GM18868 (cell line): ENCODE measurements at regions not wholly inside any gene's neighbourhood (a gene's known extent, or its start where the extent isn't known, plus 50 kb on each side); places are given as distances from the start of the nearest gene placed in this dataset.
A peak's percentile ranks its signal among the peaks of the same experiment; 100 is the strongest.

Experiments used
- ATAC-seq: cut with Tn5 transposase; IDR thresholded peaks from one replicate; pipeline ENCODE4 v1.9.1; 2021; ENCODE audit warnings: mild to moderate bottlenecking, moderate library complexity; ENCODE audit not compliant: unreplicated experiment

DNA sequence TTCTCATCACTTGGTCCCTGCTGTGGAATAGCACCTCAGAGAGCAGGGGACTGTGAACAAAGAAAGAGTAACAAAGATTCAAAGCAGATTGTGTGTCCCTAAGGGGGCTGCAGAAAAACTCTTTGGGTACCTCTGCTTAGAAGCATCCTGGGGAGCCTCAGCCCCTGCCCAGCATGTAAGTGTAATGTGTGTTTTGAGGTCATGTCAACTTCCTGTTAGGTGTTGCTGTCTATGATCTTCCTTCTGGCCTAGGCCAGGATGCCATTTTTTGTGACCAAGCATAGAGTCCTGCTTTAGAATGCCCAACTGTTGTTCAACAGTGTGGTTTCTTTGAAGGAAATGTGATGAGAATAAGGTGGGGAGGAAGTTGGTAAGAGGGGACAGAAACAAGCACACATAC, 77.1 kb upstream of the BCL6 start:
- ATAC-seq = no peak

DNA sequence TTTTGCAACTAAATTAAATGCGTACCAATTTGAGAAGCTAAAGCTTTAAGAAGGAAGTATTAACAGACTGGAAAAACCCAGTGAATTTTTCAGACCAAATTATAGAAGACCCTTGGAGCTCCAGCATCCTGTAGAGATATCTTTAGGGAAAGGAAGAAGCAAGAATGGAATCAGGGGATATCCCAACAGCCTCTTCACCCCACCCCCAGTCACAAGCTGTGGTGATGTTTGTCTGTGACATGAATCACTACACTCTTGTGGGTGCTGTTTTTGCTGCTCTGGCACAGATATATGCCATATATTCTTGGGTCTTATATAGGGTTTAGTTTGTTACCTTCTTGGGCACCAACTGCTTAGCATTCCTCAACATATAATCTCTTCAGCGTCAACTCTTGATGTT, 78.5 kb upstream of the BCL6 start:
- no peak for ATAC-seq

DNA sequence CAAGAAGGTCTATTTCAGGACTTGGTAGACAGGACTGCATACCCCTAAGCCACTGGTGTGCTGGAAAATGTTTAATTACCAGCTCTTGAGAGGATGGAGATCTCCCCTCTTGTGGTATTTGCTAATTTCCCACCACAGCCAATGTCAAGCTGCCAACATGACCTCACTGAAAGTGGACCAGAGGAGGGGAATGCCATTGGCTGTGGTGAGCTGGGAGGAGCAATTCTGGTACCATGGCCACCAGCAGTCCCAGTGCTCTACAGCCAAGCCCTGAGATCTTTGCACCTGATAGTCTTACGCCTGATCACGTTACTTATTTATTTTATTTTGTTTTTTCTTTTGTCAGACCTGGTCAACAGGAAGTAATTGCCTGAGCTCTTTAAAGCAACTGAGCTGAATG, 82.5 kb upstream of the BCL6 start:
- ATAC-seq = no peak

DNA sequence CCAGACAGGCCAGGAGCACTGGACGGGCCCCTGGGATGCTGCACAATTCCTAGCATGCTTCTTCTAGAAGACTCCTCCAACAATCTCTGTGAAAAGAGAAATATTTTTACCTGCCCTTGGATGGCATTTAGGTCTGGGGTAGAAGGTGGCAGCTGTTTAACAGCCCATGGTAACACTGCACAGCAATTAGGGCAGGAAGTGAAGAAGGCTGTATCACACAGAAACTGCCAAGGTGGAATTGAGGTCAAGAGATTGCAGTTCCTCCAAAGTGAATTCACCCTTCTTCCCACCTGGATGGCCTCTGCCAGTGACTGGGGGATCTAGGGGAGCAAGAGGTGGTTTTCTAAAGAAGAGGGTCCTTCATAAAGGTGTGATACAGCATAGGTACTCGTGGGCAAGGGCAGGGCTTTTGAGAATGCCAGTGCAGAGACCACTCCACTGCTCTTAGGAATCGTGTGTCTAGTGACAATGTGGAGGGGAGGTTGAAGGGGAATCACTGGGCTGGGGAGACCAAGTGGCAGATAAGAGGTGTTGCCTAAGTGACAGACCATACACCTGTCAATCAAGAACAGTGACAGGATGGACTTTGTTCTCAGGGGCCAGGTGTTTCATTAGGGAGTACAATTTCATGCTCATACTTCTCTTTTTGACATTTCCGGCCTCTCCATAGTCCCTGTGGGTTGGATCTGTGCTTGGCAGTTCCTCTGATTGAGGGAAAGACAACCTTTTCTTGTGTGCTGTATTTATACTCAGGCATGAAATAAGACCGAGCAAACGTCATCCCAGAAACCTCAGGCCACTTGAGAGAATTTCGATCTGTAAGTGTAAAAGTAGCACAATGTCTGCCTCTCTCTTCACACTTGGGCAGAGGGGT, 83.5 kb upstream of the BCL6 start:
- ATAC-seq = peak; percentile 93

DNA sequence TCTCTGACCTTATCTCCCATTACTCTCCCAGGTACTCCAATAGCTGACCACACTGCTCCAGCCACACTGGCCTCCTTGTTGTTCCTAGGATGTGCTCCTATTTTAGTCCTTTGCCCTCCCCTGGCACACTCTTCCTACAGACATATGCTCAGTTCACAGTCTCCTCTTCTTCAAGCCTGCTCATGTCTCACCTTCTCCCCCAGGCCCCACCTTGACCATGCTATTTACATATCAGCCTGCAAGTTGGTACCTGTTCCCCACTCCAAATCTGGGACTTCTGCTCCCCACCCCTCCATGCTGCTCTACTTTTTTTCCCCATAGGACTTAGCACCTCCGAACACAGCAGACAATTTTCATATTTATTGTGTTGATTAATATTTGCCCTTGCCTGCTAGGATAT, 84.9 kb upstream of the BCL6 start:
- no peak for ATAC-seq

DNA sequence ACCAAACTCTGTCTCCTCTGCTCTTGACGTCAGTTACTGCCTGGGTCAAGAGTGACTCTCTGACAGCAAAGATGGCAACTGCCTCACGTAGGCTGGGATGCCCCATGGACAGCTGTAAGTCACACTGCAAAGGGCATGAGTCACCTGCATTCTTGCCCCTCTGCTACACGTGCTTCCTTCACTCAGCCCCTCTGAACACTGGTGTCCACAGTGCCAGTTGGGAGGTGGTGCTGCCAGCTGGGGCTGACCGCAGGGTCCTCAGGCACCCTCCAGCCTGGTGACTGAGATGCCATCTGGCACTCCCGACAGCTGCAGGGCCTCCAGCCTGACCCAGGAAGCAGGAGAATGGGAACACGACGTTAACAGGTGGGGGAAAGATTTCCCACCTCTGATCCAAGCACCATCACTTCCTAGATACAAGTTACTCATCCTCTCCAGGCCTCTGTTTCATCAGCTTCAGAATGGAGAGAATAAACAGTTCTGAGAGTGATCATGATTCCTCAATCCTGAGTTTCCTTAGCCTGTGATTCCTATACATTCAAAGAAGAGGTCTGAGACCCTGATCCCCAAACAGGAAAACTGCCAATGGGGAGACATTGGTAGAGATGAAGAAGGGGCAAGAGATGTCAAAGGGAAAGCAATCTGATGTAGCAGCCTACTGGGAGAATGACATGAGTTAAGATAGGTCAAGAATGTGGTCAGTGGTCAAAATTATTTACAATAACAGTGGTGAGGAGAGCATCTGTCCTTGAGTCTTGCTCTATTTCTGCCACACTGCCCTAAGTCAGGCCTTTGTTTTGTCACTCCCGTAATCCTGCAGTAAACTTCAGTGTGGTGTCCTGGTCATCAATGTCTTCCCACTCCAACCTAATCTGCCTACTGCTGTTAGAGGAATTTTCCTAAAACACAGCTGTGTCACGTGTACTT, 86.1 kb upstream of the BCL6 start:
- ATAC-seq = no peak

DNA sequence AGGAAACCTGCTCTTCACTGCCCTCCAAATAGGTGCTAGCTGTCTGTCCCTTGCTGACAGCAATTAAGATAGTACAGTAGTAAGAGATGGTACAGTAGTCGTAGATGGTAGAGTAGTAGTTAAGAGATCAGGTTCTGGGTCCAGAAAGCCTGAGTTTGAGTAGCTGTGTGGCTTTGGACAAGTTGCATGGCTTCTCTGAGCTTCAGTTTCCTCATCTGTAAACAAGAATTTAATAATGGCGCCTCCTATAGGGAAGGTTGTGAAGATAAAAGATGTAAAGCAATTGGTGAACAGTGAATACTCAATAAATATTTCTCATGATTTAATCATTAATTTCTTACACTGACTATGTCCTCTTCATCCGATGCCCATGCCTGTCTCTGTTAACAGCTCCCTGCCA, 86.9 kb upstream of the BCL6 start:
- ATAC-seq = no peak

DNA sequence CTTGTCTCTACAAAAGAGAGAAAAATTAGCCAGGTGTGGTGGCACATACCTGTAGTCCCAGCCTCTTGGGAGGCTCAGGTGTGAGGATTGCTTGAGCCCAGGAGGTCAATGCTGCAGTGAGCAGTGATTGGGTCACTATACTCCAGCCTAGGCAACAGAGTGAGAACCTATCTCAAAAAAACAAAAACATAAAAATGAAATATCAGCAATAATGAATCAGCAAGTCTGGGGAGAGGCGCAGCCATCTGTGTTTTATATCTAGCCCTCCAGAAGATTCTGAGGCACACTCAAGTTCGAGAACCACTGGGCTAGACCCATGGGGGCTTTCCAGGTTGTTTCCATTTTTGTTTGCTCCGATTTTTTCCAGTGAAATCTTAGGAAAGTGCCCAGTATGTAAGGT, 88.1 kb upstream of the BCL6 start:
- no peak for ATAC-seq

DNA sequence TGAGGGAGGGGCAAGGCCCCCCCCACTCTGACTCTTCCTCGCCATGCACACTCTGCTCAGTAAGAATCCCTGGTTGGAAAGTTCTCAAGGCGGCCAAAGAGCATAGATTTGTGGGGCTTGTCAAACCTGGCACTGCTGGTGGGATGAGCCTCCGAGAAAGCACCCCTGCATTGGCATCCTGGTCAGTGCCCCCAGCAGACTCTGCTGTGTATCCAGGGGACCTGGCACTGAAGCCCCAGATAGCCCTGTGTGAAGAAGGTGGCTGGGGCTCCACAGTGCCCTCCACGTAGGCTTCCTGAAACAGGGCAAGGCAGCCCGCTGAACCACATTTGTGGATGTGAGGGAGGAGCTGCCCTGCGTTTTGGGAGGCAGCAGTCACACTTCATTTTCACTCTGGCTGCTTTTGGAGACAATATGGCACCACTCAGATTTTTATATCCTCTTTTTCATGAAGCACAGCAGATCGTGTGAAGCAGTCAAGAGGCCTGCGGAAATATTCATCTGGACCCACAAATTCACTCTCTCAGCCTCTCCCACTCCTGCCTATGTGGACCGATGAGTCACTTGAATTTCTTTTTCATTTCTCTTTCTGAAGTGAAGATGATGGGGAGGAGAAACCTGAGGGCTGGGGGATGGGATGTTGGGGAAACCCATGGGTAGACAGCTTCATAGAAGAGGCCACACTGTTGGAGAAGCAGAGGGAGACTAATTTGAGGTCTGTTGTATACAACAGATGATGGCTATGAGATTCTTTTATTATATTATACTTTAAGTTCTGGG, 88.7 kb upstream of the BCL6 start:
- no peak for ATAC-seq

DNA sequence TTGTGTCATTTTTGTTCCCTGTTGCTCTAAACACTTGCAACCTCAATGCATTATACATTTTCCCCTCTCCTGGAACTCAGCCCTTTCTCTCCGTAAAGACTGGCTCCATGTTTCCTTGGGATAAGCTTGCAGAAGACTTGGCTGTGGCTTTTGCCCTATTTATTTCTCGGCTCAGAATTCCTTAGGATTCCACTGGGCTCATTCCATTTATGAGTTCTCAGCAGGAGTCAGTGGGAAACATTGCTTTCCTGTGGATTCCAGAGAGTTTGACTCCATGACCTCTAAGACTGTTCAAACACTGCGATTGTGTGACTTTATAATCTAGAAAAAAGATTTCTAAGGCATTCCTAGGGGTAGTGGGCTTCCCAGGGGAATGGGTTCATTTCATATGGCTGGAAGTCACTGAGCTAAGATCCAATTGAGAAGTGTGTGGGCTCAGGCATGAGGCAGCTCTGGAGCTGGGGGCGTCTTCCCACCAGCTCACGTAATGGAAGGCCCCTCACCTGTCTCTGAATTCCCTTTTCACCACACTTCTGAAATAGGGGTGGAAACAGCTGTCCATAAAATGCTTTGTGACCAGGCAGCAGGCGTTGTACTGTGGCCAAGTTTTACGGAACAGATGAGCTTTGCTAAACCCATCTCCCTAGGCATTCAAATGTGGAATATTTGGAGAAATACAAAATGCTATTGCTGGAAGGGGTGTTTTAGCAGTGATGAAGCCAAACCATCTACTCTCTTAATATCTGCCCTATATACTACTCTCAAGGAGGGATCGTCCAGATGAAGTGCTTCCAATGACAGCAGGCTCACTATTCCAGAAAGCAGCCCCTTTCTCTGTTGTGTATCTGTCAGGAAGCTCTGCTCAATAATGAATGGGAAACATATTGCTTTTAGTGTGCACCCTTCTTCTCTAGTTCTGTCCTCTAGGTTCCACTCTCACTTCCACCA, 91.8 kb upstream of the BCL6 start:
- no peak for ATAC-seq

DNA sequence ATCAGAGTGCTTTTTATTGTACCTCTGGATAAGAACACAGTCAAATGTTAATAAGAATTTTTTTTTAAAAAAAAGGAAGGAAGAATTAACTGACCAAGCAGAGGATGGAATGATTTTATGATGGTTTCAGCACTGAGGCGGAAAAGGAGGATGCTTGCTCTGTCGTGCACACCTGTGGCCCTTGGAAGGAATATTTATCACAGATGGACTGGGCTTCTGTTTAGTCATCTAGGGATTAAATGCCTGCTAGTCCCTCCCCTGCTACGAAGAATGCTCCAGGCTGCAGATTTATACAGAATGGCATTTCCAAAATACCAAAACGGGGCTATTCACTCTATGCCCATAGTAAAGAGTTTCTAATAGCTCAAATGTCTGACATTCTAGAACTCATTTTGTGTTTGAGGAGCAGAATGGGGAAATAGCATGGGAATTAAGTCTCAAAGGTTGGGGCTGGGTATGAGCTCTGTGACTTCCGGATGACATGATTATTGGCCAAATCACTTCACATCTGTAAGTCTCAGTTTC, 92.8 kb upstream of the BCL6 start:
- no peak for ATAC-seq

DNA sequence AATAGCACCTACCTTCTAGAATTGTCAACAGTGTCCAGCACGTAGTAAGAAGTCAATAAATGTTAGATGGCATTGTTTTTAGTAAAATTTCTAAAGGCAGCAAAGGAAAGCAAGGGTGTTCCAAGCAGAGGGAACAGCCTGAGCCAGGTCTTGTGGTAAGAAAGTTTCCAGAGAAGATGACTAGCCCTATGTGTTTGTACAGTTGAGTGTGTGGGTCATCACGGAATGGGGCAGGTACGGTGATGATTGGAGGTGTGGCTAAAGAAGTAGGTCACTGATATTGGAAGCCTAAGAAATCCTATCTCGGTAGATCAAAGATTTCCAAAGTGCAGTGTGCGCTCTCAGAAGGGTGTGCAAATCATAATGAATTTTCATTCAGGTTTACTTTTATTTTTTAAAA, 94.2 kb upstream of the BCL6 start:
- ATAC-seq = no peak

DNA sequence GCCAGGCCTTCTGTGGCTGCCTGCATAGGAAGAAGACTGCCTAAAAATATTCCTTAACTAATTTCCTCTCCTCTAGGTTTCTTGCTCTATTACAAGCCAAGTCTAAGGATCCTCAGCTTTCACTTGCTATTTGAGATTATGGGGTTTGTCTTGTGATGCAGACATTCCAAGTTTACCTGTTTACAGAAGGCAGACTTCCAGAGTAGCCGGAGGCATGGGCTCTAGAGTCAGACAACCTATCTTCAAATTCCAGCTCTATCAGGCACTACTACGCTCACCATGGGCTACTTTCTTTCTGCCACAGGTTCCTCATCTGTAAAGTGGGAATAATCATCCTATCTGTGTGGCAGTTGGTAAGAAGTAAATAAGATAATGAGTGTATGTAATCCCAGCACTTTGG, 95.6 kb upstream of the BCL6 start:
- ATAC-seq = no peak

DNA sequence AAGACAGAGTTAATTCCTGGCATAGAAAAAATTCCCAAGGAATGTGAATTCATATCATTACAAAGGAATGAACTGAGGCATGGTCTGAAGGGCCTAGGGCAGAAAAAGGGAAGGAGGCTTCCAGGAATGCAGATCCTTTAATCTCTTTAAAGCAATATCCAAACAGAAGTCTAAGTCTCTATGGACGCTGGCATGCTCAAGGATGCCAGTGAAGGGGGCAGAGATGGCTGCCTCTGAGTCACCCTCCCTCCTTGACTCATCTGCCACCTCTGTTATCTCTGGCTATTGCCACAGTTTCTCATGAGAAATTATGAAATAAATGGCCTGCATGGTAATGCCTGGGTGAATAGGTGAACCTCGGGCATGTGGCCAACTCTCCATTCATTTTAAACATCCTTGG, 96.3 kb upstream of the BCL6 start:
- no peak for ATAC-seq

DNA sequence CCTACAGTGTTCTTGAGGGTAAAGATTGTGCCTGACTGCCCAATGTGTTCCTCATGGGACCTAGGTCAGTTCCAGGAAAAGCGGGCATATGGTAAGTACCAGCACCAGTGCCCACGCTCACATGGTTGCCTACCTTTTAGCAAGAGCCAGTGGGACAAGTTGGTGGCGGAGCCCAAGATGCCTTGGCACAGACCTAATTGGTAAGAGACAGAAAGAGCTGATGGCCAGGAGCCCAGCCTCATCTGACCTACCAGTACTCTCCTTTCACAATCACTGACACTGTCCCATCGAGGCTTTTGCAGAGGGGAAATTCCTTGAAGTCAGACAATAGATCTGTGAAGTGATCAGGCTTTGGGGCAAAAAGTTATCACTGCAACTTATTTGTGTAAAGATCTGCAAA, 98.4 kb upstream of the BCL6 start:
- ATAC-seq = no peak

DNA sequence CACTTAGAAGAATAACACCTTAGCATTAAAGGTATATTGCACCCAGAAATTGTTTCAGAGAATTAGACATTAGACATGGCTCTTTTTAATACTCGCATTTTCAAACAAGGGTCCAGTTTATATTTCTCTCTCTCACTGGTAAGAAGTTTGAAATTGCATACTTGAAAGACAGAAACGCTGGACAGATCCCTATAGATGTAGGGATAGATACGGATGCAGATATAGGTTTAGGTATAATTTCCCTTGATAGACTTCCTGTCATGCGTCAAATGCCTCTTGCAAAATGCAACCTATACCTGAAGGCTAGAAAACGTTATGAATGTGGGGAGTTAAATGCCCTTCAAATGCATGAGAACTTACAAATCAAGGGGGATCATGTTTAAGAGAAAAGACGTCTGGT, 99.4 kb upstream of the BCL6 start:
- ATAC-seq = no peak

DNA sequence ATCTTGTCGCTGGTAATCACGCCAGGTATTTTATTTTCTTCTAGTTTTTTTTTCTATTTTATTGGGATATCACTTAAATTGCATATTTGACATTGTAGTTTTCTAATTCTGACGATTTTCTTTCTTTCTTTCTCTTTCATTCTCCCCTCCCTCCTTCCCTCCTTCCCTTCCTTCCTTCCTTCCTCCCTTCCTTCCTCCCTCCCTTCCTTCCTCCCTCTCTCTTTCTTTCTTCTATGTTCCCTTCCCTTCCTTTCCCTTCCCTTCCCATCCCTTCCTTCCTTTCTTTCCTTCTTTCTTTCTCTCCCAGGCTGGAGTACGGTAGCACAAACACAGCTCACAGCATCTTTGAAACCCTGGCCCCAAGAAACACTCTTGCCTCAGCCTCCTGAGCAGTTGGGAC, 100.6 kb upstream of the BCL6 start:
- ATAC-seq = no peak

DNA sequence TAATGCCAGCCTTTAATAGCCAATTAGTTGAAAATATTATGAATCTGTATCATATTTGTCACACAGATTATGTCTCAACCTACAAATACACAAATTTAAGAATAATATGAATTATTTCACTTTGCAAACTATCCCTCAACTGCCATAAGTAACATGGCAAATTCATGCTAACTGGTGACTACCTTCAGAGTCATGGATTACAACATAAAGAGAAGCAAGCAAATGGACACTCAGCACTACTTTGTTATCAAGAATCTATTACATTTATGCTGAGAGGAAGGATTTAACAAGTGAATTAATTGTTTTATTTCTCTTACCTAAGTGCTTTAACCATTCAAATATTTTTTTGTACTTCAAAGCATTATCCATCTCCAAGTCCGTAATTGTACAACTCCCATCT, 103.1 kb upstream of the BCL6 start:
- no peak for ATAC-seq

DNA sequence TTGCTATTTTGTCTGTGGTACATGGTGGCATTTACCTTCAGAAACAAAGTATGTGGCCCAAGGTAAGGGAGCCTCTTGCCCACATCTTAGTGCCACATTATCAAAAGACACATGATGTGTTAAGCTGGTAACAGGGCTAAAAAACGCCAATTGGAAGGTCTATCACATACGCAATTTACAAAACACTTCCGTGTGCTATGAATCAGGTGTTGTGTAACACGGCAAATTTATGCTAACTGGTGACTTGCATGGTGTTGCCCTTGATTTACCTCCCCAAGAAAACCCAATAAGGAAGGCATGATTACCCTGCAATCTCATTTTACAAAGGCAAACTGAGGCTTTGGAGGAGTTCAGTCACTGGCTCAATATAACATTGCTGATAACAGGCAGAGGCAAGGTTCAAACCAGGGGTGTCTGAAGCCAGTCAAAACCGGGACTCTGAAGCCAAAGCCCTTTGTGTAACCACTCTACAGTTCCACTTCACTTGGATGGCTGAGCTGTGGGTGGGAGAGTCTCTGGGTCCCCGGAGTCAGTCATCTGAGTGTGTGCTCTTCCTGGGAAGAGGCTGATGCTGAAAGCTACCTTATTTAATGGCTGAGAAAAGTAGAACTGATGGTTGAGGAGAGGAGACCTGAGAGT, 103.9 kb upstream of the BCL6 start:
- ATAC-seq = no peak
